ENCODE measurements at regions not wholly inside any gene's neighbourhood (a gene's known extent, or its start where the extent isn't known, plus 50 kb on each side); places are given as distances from the start of the nearest gene placed in this dataset.
A peak's percentile ranks its signal among the peaks of the same experiment; 100 is the strongest.

DNA sequence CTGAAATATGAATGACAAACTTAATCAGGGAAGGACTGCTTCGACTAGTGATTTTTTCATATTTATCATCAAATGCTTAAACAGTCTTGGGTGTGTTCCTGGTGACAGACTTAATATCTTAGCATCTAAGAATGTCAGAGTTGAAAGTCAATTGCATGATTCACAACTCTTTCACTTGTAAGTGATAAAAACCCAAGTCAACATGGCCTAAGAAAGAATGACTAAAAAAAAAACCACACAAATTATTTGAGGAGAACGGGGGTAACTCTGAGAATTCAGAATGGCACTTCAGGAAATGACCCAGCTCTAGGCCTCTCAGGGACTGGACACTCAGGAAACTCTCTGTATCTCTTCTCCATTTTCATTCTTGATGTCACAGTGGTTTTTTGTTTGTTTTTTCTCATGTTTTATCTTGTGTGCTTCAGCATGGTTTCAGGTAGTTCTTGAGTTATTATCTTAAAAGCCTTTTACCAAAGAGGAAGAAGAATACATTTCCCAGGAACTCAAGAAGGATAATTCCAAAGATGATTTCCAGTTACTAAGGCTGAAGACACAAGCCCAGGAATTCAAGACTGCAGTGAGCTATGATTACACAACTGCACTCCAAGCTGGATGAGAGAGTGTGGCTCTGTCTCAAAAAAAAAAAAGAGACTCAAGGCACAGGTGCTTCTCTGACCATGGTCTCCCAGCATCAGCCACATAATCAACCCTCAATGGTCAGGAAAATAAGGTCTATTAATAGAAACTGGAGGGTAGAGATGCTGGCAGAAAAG lies 1697.8 kb upstream of the IGFBP7 start:
- H3K36me3 ChIP-seq (ENCODE audit: control insufficient read depth in 3 of 3, insufficient read depth in 2 of 3, low read depth in 1 of 3, low read length in 3 of 3): no peaks in the 10 kb centered on the region
- 62 to 72% (median 66%) methylated on average over 2 of the region's 2 CpGs for WGBS, 3 donors
- DNase-seq (no peak), FAIRE-seq (no peak)
- no peak overlapping the region for H3K4me3 ChIP-seq (ENCODE audit: low read depth in 1 of 3, low read length in 3 of 3)
- H3K27me3 ChIP-seq (ENCODE audit: control insufficient read depth in 3 of 3, insufficient read depth in 3 of 3, low read length in 3 of 3): no peaks in the 10 kb centered on the region
- no peak overlapping the region for H3K27ac ChIP-seq (ENCODE audit: low read depth in 1 of 3, low read length in 2 of 3)
- peaks cover 0 to 4% (median 0%) of the 10 kb centered on the region in 3 donors for H3K4me1 ChIP-seq (ENCODE audit: control insufficient read depth in 3 of 3, insufficient read depth in 2 of 3, low read depth in 1 of 3, low read length in 2 of 3)
- no peaks in the 10 kb centered on the region for H3K9me3 ChIP-seq (ENCODE audit: control insufficient read depth in 2 of 2, insufficient read depth in 1 of 2, low read depth in 1 of 2, low read length in 1 of 2)

DNA sequence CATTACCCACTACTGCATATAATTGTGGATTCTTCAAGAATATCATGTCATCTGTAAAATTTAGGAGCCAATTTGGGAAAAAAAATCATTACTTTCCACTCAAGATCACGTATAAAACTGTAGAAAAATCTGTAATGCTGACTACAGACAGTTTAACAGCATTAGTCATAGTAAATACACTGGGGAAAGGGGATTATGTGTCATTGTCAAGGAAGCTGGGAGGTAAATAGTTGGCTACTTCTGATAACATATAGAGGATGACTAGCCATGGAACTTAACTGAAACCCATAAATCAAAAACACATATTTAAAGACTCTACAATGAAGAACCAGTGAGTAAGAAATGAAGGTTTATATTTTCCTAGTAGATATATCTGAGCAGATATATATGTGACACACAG lies 1666.4 kb upstream of the IGFBP7 start:
- Histone ChIP-seq H3K4me1 (ENCODE audit: control insufficient read depth in 3 of 3, insufficient read depth in 2 of 3, low read depth in 1 of 3, low read length in 2 of 3) (no peaks in the 10 kb centered on the region), H3K4me3 (ENCODE audit: low read depth in 1 of 3, low read length in 3 of 3) (no peak overlapping the region), H3K9me3 (ENCODE audit: control insufficient read depth in 2 of 2, insufficient read depth in 1 of 2, low read depth in 1 of 2, low read length in 1 of 2) (no peaks in the 10 kb centered on the region), H3K36me3 (ENCODE audit: control insufficient read depth in 3 of 3, insufficient read depth in 2 of 3, low read depth in 1 of 3, low read length in 3 of 3) (no peaks in the 10 kb centered on the region), H3K27me3 (ENCODE audit: control insufficient read depth in 3 of 3, insufficient read depth in 3 of 3, low read length in 3 of 3) (no peaks in the 10 kb centered on the region), H3K27ac (ENCODE audit: low read depth in 1 of 3, low read length in 2 of 3) (no peak overlapping the region)
- 27 to 41% (median 37%) methylated on average over 1 of the region's 1 CpG for WGBS, 3 donors
- FAIRE-seq (no peak), DNase-seq (no peak)

DNA sequence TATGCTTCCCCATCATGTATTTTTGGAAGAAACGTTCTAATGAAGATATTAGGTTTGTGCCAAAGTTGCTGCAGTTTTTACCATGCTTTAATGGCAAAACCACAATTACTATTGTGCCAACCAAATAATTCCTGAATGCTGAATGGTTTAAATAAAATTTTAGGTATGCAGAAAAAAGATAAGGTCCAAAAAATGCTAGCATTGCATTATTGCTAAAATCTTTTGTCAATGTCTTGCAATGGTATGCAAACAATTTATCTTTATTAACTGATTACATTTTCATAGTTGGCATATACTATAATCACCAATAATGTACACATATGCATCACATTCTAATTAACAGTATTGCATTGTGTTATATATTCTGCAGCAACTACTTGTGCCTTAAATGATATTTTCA lies 1657.4 kb upstream of the IGFBP7 start:
- Histone ChIP-seq H3K27ac (ENCODE audit: low read depth in 1 of 3, low read length in 2 of 3) (no peak overlapping the region), H3K4me3 (ENCODE audit: low read depth in 1 of 3, low read length in 3 of 3) (no peak overlapping the region), H3K9me3 (ENCODE audit: control insufficient read depth in 2 of 2, insufficient read depth in 1 of 2, low read depth in 1 of 2, low read length in 1 of 2) (no peaks in the 10 kb centered on the region), H3K36me3 (ENCODE audit: control insufficient read depth in 3 of 3, insufficient read depth in 2 of 3, low read depth in 1 of 3, low read length in 3 of 3) (no peaks in the 10 kb centered on the region), H3K27me3 (ENCODE audit: control insufficient read depth in 3 of 3, insufficient read depth in 3 of 3, low read length in 3 of 3) (no peaks in the 10 kb centered on the region), H3K4me1 (ENCODE audit: control insufficient read depth in 3 of 3, insufficient read depth in 2 of 3, low read depth in 1 of 3, low read length in 2 of 3) (no peaks in the 10 kb centered on the region)
- 36 to 53% (median 37%) methylated on average over 1 of the region's 1 CpG for WGBS, 3 donors
- DNase-seq (no peak), FAIRE-seq (no peak)

GRCh38 chr4:58766763-58767162 lies 1656.6 kb upstream of the IGFBP7 start:
- Histone ChIP-seq H3K27ac (ENCODE audit: low read depth in 1 of 3, low read length in 2 of 3) (no peak overlapping the region), H3K4me1 (ENCODE audit: control insufficient read depth in 3 of 3, insufficient read depth in 2 of 3, low read depth in 1 of 3, low read length in 2 of 3) (no peaks in the 10 kb centered on the region), H3K36me3 (ENCODE audit: control insufficient read depth in 3 of 3, insufficient read depth in 2 of 3, low read depth in 1 of 3, low read length in 3 of 3) (no peaks in the 10 kb centered on the region), H3K27me3 (ENCODE audit: control insufficient read depth in 3 of 3, insufficient read depth in 3 of 3, low read length in 3 of 3) (no peaks in the 10 kb centered on the region), H3K4me3 (ENCODE audit: low read depth in 1 of 3, low read length in 3 of 3) (no peak overlapping the region), H3K9me3 (ENCODE audit: control insufficient read depth in 2 of 2, insufficient read depth in 1 of 2, low read depth in 1 of 2, low read length in 1 of 2) (no peaks in the 10 kb centered on the region)
- no peak for FAIRE-seq
- no peak for DNase-seq
- 70 to 89% (median 82%) methylated on average over 2 of the region's 2 CpGs for WGBS, 3 donors

DNA sequence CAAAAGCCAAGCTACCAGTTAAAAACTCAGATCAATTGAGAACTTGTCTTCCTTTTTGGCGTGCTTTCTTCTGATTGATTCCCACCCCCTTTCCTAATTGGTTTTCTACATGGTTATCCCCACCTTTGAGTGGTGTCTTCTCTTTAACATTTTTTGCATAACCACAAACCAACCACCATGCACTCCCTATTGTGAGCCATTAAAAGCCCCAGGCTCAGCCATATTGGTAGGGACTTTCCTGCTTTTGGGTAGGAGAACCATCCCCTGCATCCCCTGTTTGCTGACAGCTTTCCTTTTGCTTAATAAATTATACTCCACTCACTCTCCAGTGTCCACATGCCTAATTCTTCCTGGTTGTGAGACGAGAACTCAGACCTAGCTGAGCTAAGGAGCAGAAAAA lies 1651.4 kb upstream of the IGFBP7 start:
- H3K4me3 ChIP-seq (ENCODE audit: low read depth in 1 of 3, low read length in 3 of 3): no peak overlapping the region
- H3K9me3 ChIP-seq (ENCODE audit: control insufficient read depth in 2 of 2, insufficient read depth in 1 of 2, low read depth in 1 of 2, low read length in 1 of 2): no peaks in the 10 kb centered on the region
- FAIRE-seq: no peak
- H3K36me3 ChIP-seq (ENCODE audit: control insufficient read depth in 3 of 3, insufficient read depth in 2 of 3, low read depth in 1 of 3, low read length in 3 of 3): no peaks in the 10 kb centered on the region
- WGBS, 3 donors: 80 to 90% (median 89%) methylated on average over 2 of the region's 2 CpGs
- H3K27me3 ChIP-seq (ENCODE audit: control insufficient read depth in 3 of 3, insufficient read depth in 3 of 3, low read length in 3 of 3): no peaks in the 10 kb centered on the region
- no peak overlapping the region for H3K27ac ChIP-seq (ENCODE audit: low read depth in 1 of 3, low read length in 2 of 3)
- no peak for DNase-seq
- no peaks in the 10 kb centered on the region for H3K4me1 ChIP-seq (ENCODE audit: control insufficient read depth in 3 of 3, insufficient read depth in 2 of 3, low read depth in 1 of 3, low read length in 2 of 3)

DNA sequence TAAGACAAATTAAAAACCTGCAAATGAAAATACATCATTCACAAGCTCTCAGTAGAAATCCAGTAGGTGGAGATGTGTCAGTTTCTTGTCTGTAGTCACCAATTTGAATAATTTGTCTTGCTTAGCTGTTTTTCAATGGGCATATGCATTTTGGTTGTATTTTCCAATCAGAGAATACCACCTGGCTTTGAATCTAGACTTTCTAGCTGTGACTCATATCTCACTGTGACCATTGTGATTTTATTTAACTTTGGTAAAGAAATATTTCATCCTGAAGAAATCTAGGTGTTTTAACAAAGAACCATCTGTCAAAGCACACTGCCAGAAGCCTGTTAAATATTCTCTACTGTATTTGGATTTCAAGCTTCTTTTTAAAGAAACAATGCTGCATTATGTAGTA lies 1650.6 kb upstream of the IGFBP7 start:
- Histone ChIP-seq H3K27me3 (ENCODE audit: control insufficient read depth in 3 of 3, insufficient read depth in 3 of 3, low read length in 3 of 3) (no peaks in the 10 kb centered on the region), H3K9me3 (ENCODE audit: control insufficient read depth in 2 of 2, insufficient read depth in 1 of 2, low read depth in 1 of 2, low read length in 1 of 2) (no peaks in the 10 kb centered on the region)
- no peak for FAIRE-seq

GRCh38 chr4:58760100-58760499 lies 1649.9 kb upstream of the IGFBP7 start:
- peak; percentile 15 for FAIRE-seq
- Histone ChIP-seq H3K9me3 (ENCODE audit: control insufficient read depth in 2 of 2, insufficient read depth in 1 of 2, low read depth in 1 of 2, low read length in 1 of 2) (no peaks in the 10 kb centered on the region), H3K27me3 (ENCODE audit: control insufficient read depth in 3 of 3, insufficient read depth in 3 of 3, low read length in 3 of 3) (no peaks in the 10 kb centered on the region), H3K27ac (ENCODE audit: low read depth in 1 of 3, low read length in 2 of 3) (no peak overlapping the region), H3K4me3 (ENCODE audit: low read depth in 1 of 3, low read length in 3 of 3) (no peak overlapping the region), H3K4me1 (ENCODE audit: control insufficient read depth in 3 of 3, insufficient read depth in 2 of 3, low read depth in 1 of 3, low read length in 2 of 3) (no peaks in the 10 kb centered on the region), H3K36me3 (ENCODE audit: control insufficient read depth in 3 of 3, insufficient read depth in 2 of 3, low read depth in 1 of 3, low read length in 3 of 3) (no peaks in the 10 kb centered on the region)
- DNase-seq: peak in 1 of 2 donors; percentile 5
- WGBS, 3 donors: 6 to 53% (median 24%) methylated on average over 1 of the region's 1 CpG

More for the DNA sequence above, 1650.6 kb upstream of the IGFBP7 start:
- Histone ChIP-seq H3K36me3 (ENCODE audit: control insufficient read depth in 3 of 3, insufficient read depth in 2 of 3, low read depth in 1 of 3, low read length in 3 of 3) (no peaks in the 10 kb centered on the region), H3K4me1 (ENCODE audit: control insufficient read depth in 3 of 3, insufficient read depth in 2 of 3, low read depth in 1 of 3, low read length in 2 of 3) (no peaks in the 10 kb centered on the region), H3K4me3 (ENCODE audit: low read depth in 1 of 3, low read length in 3 of 3) (no peak overlapping the region), H3K27ac (ENCODE audit: low read depth in 1 of 3, low read length in 2 of 3) (no peak overlapping the region)
- DNase-seq: no peak

DNA sequence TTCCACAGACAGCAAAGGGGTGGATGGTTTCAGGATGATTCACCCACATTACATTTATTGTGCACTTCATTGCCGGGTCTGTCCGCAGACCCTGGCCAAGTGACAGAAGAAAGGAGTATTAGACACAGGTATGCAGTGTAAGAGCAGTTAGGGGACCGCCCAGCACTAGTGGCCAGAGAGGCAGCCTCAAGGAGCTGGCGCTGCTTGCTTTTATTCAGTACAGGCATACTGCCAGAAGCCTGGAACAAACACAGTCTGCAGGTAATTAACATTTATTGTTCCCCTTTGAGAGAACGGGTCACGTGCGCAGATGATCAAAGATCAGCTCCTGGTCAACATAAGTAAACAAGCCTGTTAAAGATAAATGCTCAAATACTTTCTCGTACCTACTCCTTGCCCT lies 1639.0 kb upstream of the IGFBP7 start:
- 14 to 57% (median 34%) methylated on average over 8 of the region's 8 CpGs for WGBS, 3 donors
- peak; percentile 81 to 89 for DNase-seq
- Histone ChIP-seq H3K27ac (ENCODE audit: low read depth in 1 of 3, low read length in 2 of 3) (peak overlapping the region in 1 of 3 donors; percentile 63), H3K4me3 (ENCODE audit: low read depth in 1 of 3, low read length in 3 of 3) (no peak overlapping the region), H3K4me1 (ENCODE audit: control insufficient read depth in 3 of 3, insufficient read depth in 2 of 3, low read depth in 1 of 3, low read length in 2 of 3) (peaks cover 0 to 3% (median 0%) of the 10 kb centered on the region in 3 donors), H3K36me3 (ENCODE audit: control insufficient read depth in 3 of 3, insufficient read depth in 2 of 3, low read depth in 1 of 3, low read length in 3 of 3) (no peaks in the 10 kb centered on the region), H3K27me3 (ENCODE audit: control insufficient read depth in 3 of 3, insufficient read depth in 3 of 3, low read length in 3 of 3) (no peaks in the 10 kb centered on the region), H3K9me3 (ENCODE audit: control insufficient read depth in 2 of 2, insufficient read depth in 1 of 2, low read depth in 1 of 2, low read length in 1 of 2) (peaks cover 0 to 4% of the 10 kb centered on the region in 2 donors)
- FAIRE-seq: no peak

GRCh38 chr4:58740897-58741296 lies 1630.7 kb upstream of the IGFBP7 start:
- Histone ChIP-seq H3K4me1 (ENCODE audit: control insufficient read depth in 3 of 3, insufficient read depth in 2 of 3, low read depth in 1 of 3, low read length in 2 of 3) (no peaks in the 10 kb centered on the region), H3K4me3 (ENCODE audit: low read depth in 1 of 3, low read length in 3 of 3) (no peak overlapping the region), H3K9me3 (ENCODE audit: control insufficient read depth in 2 of 2, insufficient read depth in 1 of 2, low read depth in 1 of 2, low read length in 1 of 2) (peaks cover 0 to 2% of the 10 kb centered on the region in 2 donors), H3K36me3 (ENCODE audit: control insufficient read depth in 3 of 3, insufficient read depth in 2 of 3, low read depth in 1 of 3, low read length in 3 of 3) (no peaks in the 10 kb centered on the region), H3K27ac (ENCODE audit: low read depth in 1 of 3, low read length in 2 of 3) (no peak overlapping the region), H3K27me3 (ENCODE audit: control insufficient read depth in 3 of 3, insufficient read depth in 3 of 3, low read length in 3 of 3) (no peaks in the 10 kb centered on the region)
- no peak for DNase-seq
- FAIRE-seq: no peak

All from small intestine (tissue), 7 donors.